ENCODE measurements at regions not wholly inside any gene's neighbourhood (a gene's known extent, or its start where the extent isn't known, plus 50 kb on each side); places are given as distances from the start of the nearest gene placed in this dataset.
"Not testable (repeated sequence)": the region's sequence is repeated elsewhere in the genome, so short reads cannot be mapped to it uniquely, and the experiment has no call there.

DNA sequence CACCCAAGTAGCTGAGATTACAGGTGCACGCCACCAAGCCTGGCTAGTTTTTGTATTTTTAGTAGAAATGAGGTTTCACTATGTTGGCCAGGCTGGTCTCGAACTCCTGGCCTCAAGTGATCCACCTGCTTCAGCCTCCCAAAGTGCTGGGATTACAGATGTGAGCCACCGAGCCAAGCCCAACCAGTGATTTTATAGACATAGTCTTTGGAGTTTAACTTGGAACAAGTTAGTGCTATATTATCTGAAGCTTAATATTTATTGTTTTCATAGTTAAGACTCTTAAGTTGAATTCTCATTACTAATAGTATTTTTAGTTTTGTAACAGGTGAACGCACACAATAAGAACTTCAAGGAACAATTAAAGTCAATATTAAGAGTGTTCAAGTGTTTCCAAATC, 122.1 kb downstream of the SPAG6 start:
- DNase-seq, result not testable (repeated sequence)

DNA sequence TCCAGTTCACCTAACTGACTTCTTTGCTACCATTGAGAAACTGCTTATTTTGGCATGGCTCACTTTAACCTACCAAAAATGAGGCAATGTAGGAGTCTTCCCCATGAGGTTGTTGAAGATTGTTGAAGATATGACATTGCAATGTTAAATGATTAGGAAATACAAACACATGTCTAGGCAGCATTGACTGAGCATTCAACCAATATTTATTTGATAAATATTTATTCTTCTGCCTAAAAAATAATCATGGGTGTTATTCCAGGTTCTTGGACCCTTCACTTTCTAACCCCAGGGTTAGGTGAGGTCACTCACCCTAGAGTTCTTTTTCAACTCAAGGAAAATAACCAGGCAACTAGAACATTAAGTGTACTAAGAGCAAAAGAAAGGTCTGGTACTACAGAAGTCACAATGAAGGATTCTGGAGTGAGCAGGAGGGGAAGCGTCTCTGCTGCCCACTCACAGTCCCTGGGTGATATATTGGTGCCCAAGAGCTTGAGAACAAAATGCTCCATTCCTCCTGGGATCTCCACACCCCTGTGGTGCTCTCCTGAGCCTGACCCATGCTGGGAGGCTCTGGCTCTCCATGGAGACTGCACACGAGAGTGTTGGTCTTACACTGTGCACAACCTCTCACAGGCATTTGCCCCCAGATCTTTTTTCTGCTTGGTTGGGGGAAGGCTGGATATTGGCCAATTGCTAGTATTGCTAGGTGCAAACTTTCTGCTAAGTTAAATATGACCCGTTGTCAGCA, 123.4 kb downstream of the SPAG6 start:
- no peak for DNase-seq

DNA sequence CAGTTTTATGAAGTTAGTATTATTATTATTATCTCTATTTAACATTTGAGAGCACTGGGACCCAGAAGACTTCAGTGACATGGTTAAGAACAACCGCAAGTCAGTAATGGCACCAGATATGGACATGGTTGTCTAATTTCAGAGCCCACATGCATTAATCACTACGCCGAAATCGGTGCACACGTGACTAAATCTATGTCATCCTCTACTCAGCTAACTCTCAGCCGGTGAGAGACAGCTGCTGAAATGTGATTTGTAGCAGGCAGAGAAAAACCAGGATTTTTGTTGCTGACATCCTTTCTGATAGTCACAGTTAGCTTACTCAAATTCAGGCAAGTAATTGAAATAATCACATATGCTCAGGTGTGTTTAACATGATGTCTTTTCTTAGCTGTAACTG, 127.7 kb downstream of the SPAG6 start:
- DNase-seq, result no peak

GRCh38 chr10:22473459-22473858, 128.2 kb downstream of the SPAG6 start:
- no peak for DNase-seq

DNA sequence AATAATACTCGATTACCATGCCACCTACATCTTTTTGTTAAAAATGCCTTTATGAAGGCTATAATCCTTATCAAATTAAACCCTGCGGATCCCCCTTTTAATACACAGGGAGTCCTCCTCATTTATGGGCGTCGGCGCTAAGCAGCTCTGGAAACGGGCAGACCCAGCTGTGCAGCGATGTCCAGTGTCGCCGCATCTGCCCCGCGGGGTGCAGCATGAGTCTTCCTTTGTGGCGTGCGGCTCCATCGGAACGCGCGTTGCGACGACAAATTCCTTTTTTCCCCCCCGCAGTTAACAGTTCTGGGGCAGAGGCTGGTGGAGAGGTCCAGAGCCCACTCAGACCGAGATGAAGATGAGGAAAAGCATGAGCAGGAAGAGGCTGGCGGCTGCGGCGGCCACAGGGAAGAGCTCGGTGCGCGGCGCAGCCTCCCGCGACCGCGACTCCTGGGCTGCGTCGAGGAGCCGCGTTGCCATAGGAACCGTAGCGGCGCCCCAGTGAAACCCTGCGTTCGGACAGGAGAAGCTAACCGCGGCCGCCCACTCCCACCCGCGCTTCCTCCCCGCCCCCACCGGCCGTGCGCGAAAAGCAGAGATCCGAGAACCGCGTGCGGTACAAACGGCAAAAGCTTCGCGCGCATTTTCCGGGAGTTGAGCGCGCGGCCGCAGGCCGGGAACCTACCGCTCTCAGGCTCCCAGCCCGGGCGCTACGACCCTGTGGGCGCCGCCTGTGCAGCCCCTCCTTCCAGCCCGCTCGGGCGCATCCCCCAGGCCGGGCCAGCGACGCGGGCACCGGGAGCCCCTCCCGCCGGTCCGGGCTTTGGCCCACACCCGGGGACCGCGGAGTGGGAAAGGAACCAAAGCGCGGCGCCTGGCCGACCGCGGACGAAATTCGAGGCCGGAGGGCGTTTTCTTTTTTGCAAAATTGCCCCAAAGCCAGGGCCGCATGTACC, 130.6 kb downstream of the SPAG6 start:
- DNase-seq, result peak; percentile 36

DNA sequence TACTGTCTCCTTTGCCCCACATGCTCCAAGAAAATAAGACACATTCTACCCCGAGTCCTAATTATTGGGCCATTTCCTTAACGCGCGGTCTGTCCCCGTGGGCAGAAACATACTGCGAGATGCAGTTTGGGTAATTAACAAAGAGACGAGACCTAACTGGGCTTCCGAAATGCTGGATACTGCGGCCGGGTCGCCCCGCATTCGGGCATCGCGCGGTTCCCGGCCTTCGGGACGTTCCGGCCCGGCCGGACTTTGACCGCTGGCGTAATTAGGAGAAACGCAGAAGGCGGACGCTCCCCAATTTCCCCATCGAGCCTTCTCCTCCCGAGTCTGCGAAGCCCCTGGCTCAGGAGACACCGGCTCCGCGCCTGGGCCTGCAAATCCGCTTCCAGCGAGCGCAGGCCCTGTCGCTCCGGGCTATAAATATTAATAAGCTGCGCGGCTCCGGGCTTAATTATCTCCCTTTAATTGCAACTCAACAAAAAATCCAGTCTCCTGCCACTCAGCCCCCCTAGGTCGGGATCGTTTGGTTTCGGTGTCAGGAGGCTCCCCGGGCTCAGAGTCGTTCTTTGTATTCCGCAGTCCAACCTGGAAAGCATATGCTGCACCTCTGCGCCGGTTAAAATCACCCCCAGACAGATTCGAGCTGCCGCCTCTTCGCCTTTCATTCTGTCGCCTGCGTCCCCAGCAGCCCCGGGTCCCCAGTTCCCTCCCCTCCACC, 131.5 kb downstream of the SPAG6 start:
- peak; percentile 21 for DNase-seq

- DNase-seq, result no peak
Observed at GRCh38 chr10:22477334-22478287, 132.3 kb downstream of the SPAG6 start.

DNA sequence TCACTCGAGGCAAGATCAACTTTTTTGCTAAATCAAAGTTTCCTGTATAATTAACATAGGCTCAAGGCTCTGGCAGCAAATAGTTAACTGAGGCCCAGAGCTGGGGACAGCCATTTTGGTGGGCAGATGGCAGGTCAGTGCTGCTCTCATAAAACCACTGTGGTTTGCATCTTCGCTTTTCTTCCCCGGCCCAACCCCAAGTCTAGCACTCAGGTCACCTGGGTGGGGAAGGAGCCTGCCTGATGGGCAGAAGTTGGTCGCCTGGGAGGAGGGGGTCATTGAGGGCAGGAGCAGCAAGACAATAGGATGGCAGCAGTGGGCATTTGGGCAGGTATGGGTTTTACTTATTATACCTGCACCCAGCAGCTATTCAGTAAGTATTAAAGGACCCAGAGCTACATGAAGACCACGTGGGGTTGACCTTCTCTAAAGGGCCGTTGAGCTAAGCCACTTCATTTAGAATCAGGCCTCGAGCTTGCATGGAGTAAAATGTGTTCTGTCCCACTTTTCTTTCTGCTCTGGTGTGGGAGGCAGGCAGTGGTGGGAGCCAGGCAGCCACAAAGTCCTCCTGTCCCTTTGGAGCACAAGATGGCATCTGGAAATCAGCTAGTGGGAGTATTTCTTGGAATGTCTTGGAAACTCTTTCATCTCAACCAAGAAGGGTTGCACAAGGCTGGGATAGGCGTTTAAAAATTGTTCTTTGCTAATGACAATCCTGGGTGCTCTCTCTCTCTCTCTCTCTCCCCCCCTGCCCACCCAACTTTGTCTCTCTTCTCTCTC, 133.4 kb downstream of the SPAG6 start:
- no peak for DNase-seq

- DNase-seq, result no peak
Observed at GRCh38 chr10:22479419-22479818, 134.1 kb downstream of the SPAG6 start.

- DNase-seq, result no peak
Observed at GRCh38 chr10:22481106-22481505, 135.8 kb downstream of the SPAG6 start.

DNA sequence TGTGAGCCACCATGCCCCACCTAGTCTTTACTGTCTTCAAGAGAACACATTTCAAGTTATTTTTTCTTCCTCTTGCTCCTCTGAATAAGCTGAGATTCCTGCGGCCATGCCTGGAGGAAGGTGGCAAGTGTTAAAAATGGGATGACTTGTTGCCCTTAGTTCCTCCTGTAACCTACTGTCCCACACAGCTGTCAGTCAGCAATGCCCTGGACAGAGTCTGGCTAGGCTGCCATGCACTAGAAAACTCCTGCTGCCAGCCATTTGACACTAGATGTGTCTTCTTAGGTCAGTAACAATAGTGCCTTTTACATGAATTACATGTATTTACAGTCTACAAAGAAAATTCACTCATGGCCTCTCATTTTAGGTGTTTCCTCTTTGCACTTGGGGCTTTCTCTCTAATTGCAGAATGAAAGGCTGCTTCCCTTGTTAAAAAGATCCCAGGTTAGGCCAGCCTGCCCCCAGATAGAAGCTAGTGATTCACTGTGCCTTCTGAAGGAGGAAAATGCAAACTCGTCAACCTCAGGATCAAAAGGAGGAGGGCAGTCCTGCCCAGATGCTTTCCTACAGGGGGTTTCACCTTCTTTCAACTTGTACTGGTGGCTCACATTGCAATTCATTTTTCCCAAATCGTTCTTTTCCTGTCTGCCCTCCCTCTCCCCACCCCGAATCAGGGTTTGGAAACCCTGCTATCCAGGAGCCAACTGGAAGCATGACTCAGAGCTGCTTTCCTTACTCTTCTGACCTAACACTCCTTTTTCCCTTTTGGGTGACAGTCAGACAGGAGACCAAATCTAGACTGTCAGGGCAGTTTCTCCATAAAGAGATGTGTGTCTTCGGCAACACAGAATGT, 136.6 kb downstream of the SPAG6 start:
- no peak for DNase-seq

GRCh38 chr10:22483132-22483531, 137.8 kb downstream of the SPAG6 start:
- DNase-seq, result no peak

Data from hindlimb muscle (tissue), 1 donor.